H1 (cell line): ENCODE measurements at regions not wholly inside any gene's neighbourhood (a gene's known extent, or its start where the extent isn't known, plus 50 kb on each side); places are given as distances from the start of the nearest gene placed in this dataset.

Experiments used
- CTCF ChIA-PET: fragments of 300-600 bp; sonication (Branson Sonifier 250); formaldehyde crosslinking; loops from one replicate; lab custom pipeline; 2021; ENCODE audit not compliant: partially characterized antibody; lab: Charles Lee
- POLR2A ChIA-PET: fragments of 300-600 bp; sonication (Branson Sonifier 250); formaldehyde crosslinking; loops from one replicate; lab custom pipeline; 2021; ENCODE audit warnings: inconsistent platforms; ENCODE audit not compliant: partially characterized antibody; lab: Charles Lee
- DNase-seq, 2 experiments: peaks; one replicate each; pipeline versions ENCODE4 v3.0.0 to v3.0.0-alpha.2; 2010 to 2022; ENCODE audit warnings: low spot score in 2 of 2, low read depth in 1 of 2, mixed read lengths in 1 of 2
- FAIRE-seq: peaks from 2 replicates; lab custom pipeline; 2011; peaks lifted over from hg19 to GRCh38; lab: Jason Lieb, UNC
- H2AFZ ChIP-seq: 2 replicates; pipeline ENCODE4 v1.8.1; 2012; ENCODE audit warnings: low read length, inconsistent platforms
- H2AK5ac ChIP-seq: 2 replicates; pipeline ENCODE4 v1.6.1; 2013; ENCODE audit warnings: low read depth, low read length
- H2BK120ac ChIP-seq: replicated peaks from 2 replicates; pipeline ENCODE3; 2013; ENCODE audit warnings: low read depth, low read length, inconsistent platforms
- H2BK12ac ChIP-seq: 2 replicates; pipeline ENCODE4 v1.6.1; 2013; ENCODE audit warnings: low read depth, low read length
- H2BK15ac ChIP-seq: 2 replicates; pipeline ENCODE4 v1.6.1; 2013; ENCODE audit warnings: low read length
- H2BK20ac ChIP-seq: 2 replicates; pipeline ENCODE4 v1.6.1; 2013; ENCODE audit warnings: low read length
- H2BK5ac ChIP-seq: 2 replicates; pipeline ENCODE4 v1.6.1; 2013; ENCODE audit warnings: low read depth, low read length
- H3K14ac ChIP-seq: 2 replicates; pipeline ENCODE4 v1.6.1; 2013; ENCODE audit warnings: inconsistent platforms; ENCODE audit not compliant: insufficient read length
- H3K18ac ChIP-seq: 2 replicates; pipeline ENCODE4 v1.6.1; 2013; ENCODE audit warnings: low read length; ENCODE audit errors: extremely low read depth
- H3K23ac ChIP-seq: 2 replicates; pipeline ENCODE4 v1.6.1; 2013; ENCODE audit warnings: inconsistent platforms; ENCODE audit not compliant: insufficient read length
- H3K23me2 ChIP-seq: 2 replicates; pipeline ENCODE4 v1.6.1; 2013; ENCODE audit warnings: low read depth, low read length
- H3K27ac ChIP-seq: 2 replicates; pipeline ENCODE4 v1.6.1; 2011; ENCODE audit warnings: low read depth, low read length, inconsistent platforms
- H3K27me3 ChIP-seq, 4 experiments: replicated peaks in 1 of 4; 1 replicate in 1 of 4; 2 replicates in 3 of 4; pipeline versions ENCODE4 v1.6.1 to v1.8.1; 2011 to 2013; ENCODE audit warnings: low read length in 3 of 4, mild to moderate bottlenecking in 3 of 4, inconsistent platforms in 2 of 4, mixed read lengths in 2 of 4, moderate library complexity in 1 of 4; ENCODE audit not compliant: control insufficient read depth in 3 of 4, insufficient read depth in 3 of 4; ENCODE audit errors: extremely low read depth in 1 of 4
- H3K36me3 ChIP-seq, 4 experiments: 2 replicates each; pipeline versions ENCODE4 v1.6.1 to v1.8.1; 2011 to 2013; ENCODE audit warnings: mild to moderate bottlenecking in 4 of 4, low read length in 3 of 4, moderate library complexity in 2 of 4, control low read depth in 1 of 4, inconsistent platforms in 1 of 4; ENCODE audit not compliant: insufficient read depth in 4 of 4, control insufficient read depth in 2 of 4
- H3K4ac ChIP-seq: replicated peaks from 2 replicates; pipeline ENCODE3; 2013; ENCODE audit warnings: low read length, low read depth, mixed read lengths, inconsistent platforms; ENCODE audit not compliant: insufficient read length
- H3K4me1 ChIP-seq, 4 experiments: replicated peaks in 1 of 4; 1 replicate in 1 of 4; 2 replicates in 3 of 4; pipeline versions ENCODE4 v1.6.1 to v1.8.1; 2011 to 2013; ENCODE audit warnings: low read length in 3 of 4, inconsistent platforms in 2 of 4, mixed read lengths in 1 of 4; ENCODE audit not compliant: insufficient read depth in 4 of 4, control insufficient read depth in 3 of 4
- H3K4me2 ChIP-seq, 2 experiments: 2 replicates each; pipeline versions ENCODE4 v1.6.1 to v1.8.1; 2011 to 2013; ENCODE audit warnings: low read depth in 2 of 2, low read length in 2 of 2, control low read depth in 1 of 2, inconsistent platforms in 1 of 2, mild to moderate bottlenecking in 1 of 2; ENCODE audit not compliant: insufficient read depth in 1 of 2
- H3K4me3 ChIP-seq, 4 experiments: fragments of 200-600, 300-600 bp in 1 of 4; sonication (generic), shearing (Covaris generic), sonication (Bioruptor Twin) in 1 of 4; 2 replicates each; pipeline versions ENCODE4 v1.5.1 to v1.8.1; 2011 to 2016; ENCODE audit warnings: low read length in 4 of 4, low read depth in 3 of 4, control low read depth in 2 of 4, inconsistent platforms in 2 of 4, mild to moderate bottlenecking in 2 of 4, mixed read lengths in 1 of 4, moderate library complexity in 1 of 4; ENCODE audit not compliant: insufficient read depth in 2 of 4; ENCODE audit errors: extremely low read depth in 1 of 4
- H3K56ac ChIP-seq: replicated peaks from 2 replicates; pipeline ENCODE3; 2013; ENCODE audit warnings: low read depth, mild to moderate bottlenecking, mixed read lengths, low read length, inconsistent platforms; ENCODE audit not compliant: insufficient read length
- H3K79me1 ChIP-seq: 2 replicates; pipeline ENCODE4 v1.6.1; 2013; ENCODE audit warnings: low read depth, low read length, control low read depth
- H3K79me2 ChIP-seq, 2 experiments: 2 replicates each; pipeline versions ENCODE4 v1.6.1 to v1.8.1; 2012 to 2013; ENCODE audit warnings: low read length in 2 of 2, mild to moderate bottlenecking in 2 of 2, inconsistent platforms in 1 of 2; ENCODE audit not compliant: insufficient read depth in 2 of 2, control insufficient read depth in 1 of 2
- H3K9ac ChIP-seq, 4 experiments: replicated peaks in 1 of 4; 1 replicate in 1 of 4; 2 replicates in 3 of 4; pipeline versions ENCODE4 v1.6.1 to v1.8.1; 2011 to 2013; ENCODE audit warnings: low read depth in 3 of 4, low read length in 3 of 4, control low read depth in 2 of 4, mild to moderate bottlenecking in 2 of 4, moderate library complexity in 2 of 4, inconsistent platforms in 1 of 4; ENCODE audit errors: extremely low read depth in 1 of 4
- H3K9me3 ChIP-seq, 2 experiments: 2 replicates each; pipeline versions ENCODE4 v1.6.1 to v1.8.1; 2012 to 2013; ENCODE audit warnings: mild to moderate bottlenecking in 2 of 2, moderate library complexity in 2 of 2, control low read depth in 1 of 2, inconsistent platforms in 1 of 2, low read depth in 1 of 2, low read length in 1 of 2, mixed read lengths in 1 of 2; ENCODE audit not compliant: insufficient read depth in 2 of 2
- H4K20me1 ChIP-seq, 2 experiments: replicated peaks in 1 of 2; 2 replicates each; pipeline versions ENCODE3 to v1.8.1; 2011 to 2013; ENCODE audit warnings: inconsistent platforms in 2 of 2, low read length in 2 of 2, mild to moderate bottlenecking in 1 of 2; ENCODE audit not compliant: insufficient read depth in 2 of 2, control insufficient read depth in 1 of 2
- H4K5ac ChIP-seq: 2 replicates; pipeline ENCODE4 v1.6.1; 2013; ENCODE audit warnings: low read length, low read depth, mixed read lengths, inconsistent platforms; ENCODE audit not compliant: insufficient read length
- H4K8ac ChIP-seq: 2 replicates; pipeline ENCODE4 v1.8.0; 2013; ENCODE audit warnings: mild to moderate bottlenecking, moderate library complexity, low read length, inconsistent platforms; ENCODE audit not compliant: insufficient read depth; ENCODE audit errors: extremely low read depth
- H4K91ac ChIP-seq: replicated peaks from 2 replicates; pipeline ENCODE3; 2013; ENCODE audit warnings: low read length, mixed read lengths, inconsistent platforms; ENCODE audit not compliant: insufficient read length
- CBX8 ChIP-seq: fragments of 300-800, 300-1000 bp; sonication (generic); IDR thresholded peaks from 2 replicates; pipeline ENCODE4 v1.7.1; 2016; ENCODE audit warnings: low read depth, low read length, borderline replicate concordance
- CEBPB ChIP-seq: IDR thresholded peaks from 2 replicates; pipeline ENCODE4 v1.6.1; 2012; ENCODE audit warnings: low read depth, low read length
- CHD2 ChIP-seq: IDR thresholded peaks from 2 replicates; pipeline ENCODE4 v1.6.1; 2012; ENCODE audit warnings: low read length, improper control_type of control experiment
- EZH2 ChIP-seq: fragments of 200-600 bp; sonication (generic); IDR thresholded peaks from 2 replicates; pipeline ENCODE4 v1.7.1; 2012; ENCODE audit warnings: low read depth, mild to moderate bottlenecking, moderate library complexity, low read length, inconsistent platforms; ENCODE audit not compliant: severe bottlenecking
- KDM4A ChIP-seq: IDR thresholded peaks from one replicate; pipeline ENCODE4 v1.7.1; 2012; ENCODE audit warnings: low read depth, mild to moderate bottlenecking, moderate library complexity, low read length, inconsistent platforms; ENCODE audit not compliant: severe bottlenecking
- RFX5 ChIP-seq: IDR thresholded peaks from 2 replicates; pipeline ENCODE4 v1.6.1; 2011; ENCODE audit warnings: low read depth, low read length, improper control_type of control experiment, borderline replicate concordance
- SIN3A ChIP-seq, 2 experiments: IDR thresholded peaks in 1 of 2; conservative IDR thresholded peaks in 1 of 2; 2 replicates each; pipeline ENCODE4 v1.6.1; 2011 to 2012; ENCODE audit warnings: low read length in 2 of 2, improper control_type of control experiment in 1 of 2, low read depth in 1 of 2, mild to moderate bottlenecking in 1 of 2
- TAF7 ChIP-seq: optimal IDR thresholded peaks from 2 replicates; pipeline ENCODE3; 2011; ENCODE audit warnings: low read depth, mild to moderate bottlenecking, inconsistent platforms, low read length, moderate library complexity, borderline replicate concordance
- USF2 ChIP-seq: IDR thresholded peaks from 2 replicates; pipeline ENCODE4 v1.6.1; 2011; ENCODE audit warnings: low read length, improper control_type of control experiment
- WGBS, 2 experiments: shearing (Covaris generic) in 1 of 2; methylation state at CpG; one replicate each; pipeline versions ENCODE4 v1.1.6 to v1.1.7; 2013 to 2015; ENCODE audit warnings: low lambda C conversion rate in 2 of 2, mixed read lengths in 2 of 2, inconsistent platforms in 1 of 2, low coverage in 1 of 2, missing lambda C conversion rate in 1 of 2; ENCODE audit not compliant: insufficient replicate concordance in 2 of 2, insufficient coverage in 1 of 2, insufficient read length in 1 of 2; ENCODE audit errors: extremely low coverage in 1 of 2, missing lambda C conversion rate in 1 of 2; 5-methylcytosine and 5-hydroxymethylcytosine counted together

- H3K4me2 ChIP-seq, result peak overlapping the region in 1 of 2 experiments; percentile 27; a peak in 1 of 4 replicates
Measured at GRCh38 chr10:90318659-90319058, 539.2 kb downstream of the HTR7 start.

More at GRCh38 chr10:90318659-90319058, 539.2 kb downstream of the HTR7 start:
- peak overlapping the region; percentile 90 for H2BK5ac ChIP-seq
- CTCF ChIA-PET, result interaction anchor here (0.9 kb wide), 1 partner anchor 170 kb away, joined by 3 read pairs; no protein-coding TSS in a partner anchor
- H3K27ac ChIP-seq, result no peak overlapping the region; the same call in 1 of the 2 replicates
- H2BK120ac ChIP-seq, result peak overlapping the region; percentile 39
- no peak overlapping the region for H3K14ac ChIP-seq
- H3K23ac ChIP-seq, result no peak overlapping the region
- DNase-seq (no peak), FAIRE-seq (no peak)
- no peaks in the 10 kb centered on the region for H4K20me1 ChIP-seq
- peak overlapping the region; percentile 98 for H2BK12ac ChIP-seq
- H4K5ac ChIP-seq, result no peak overlapping the region
- no peak overlapping the region for H2AK5ac ChIP-seq
- H3K79me1 ChIP-seq, result no peaks in the 10 kb centered on the region
- no peak overlapping the region for H4K8ac ChIP-seq
- H3K4me3 ChIP-seq, result no peak overlapping the region
- peak overlapping the region; percentile 44 for H3K4ac ChIP-seq
- H3K18ac ChIP-seq, result peak overlapping the region; percentile 62
- no peak overlapping the region for H2AFZ ChIP-seq
- no peak overlapping the region for H3K56ac ChIP-seq
- H3K9me3 ChIP-seq, result no peaks in the 10 kb centered on the region
- H3K4me1 ChIP-seq, result peaks cover 0 to 14% (median 10%) of the 10 kb centered on the region in 4 experiments; a peak in 4 of 7 replicates
- H3K27me3 ChIP-seq, result no peaks in the 10 kb centered on the region; a peak in 1 of 7 replicates
- TF ChIP-seq TAF7 (no peak), USF2 (no peak), KDM4A (no peak), SIN3A (conservative IDR thresholded peaks at IDR 0.05 in 1 of 2, IDR thresholded peaks at IDR 0.05 in 1 of 2; ENCODE audit: low read depth in 1 of 2, low read length in 2 of 2) (no peak), CBX8 (no peak), CEBPB (no peak), EZH2 (no peak), CHD2 (no peak), RFX5 (no peak)
- no peaks in the 10 kb centered on the region for H3K79me2 ChIP-seq
- peak overlapping the region; percentile 74; the same call in 1 of the 2 replicates for H2BK20ac ChIP-seq
- WGBS, 2 experiments, result 73% methylated on average over 2 of the region's 2 CpGs; no CpG with 5 or more reads in 1 of the 2 experiments
- H3K36me3 ChIP-seq, result no peaks in the 10 kb centered on the region
- no peak overlapping the region for H3K9ac ChIP-seq
- H3K23me2 ChIP-seq, result no peaks in the 10 kb centered on the region
- H4K91ac ChIP-seq, result peak overlapping the region; percentile 31
- POLR2A ChIA-PET, result interaction anchor here (0.9 to 1.4 kb wide), 2 partner anchors 17 to 24 kb away, joined by 3 read pairs; no protein-coding TSS in a partner anchor
- no peak overlapping the region for H2BK15ac ChIP-seq
